ENCODE measurements at regions not wholly inside any gene's neighbourhood (a gene's known extent, or its start where the extent isn't known, plus 50 kb on each side); places are given as distances from the start of the nearest gene placed in this dataset.

DNA sequence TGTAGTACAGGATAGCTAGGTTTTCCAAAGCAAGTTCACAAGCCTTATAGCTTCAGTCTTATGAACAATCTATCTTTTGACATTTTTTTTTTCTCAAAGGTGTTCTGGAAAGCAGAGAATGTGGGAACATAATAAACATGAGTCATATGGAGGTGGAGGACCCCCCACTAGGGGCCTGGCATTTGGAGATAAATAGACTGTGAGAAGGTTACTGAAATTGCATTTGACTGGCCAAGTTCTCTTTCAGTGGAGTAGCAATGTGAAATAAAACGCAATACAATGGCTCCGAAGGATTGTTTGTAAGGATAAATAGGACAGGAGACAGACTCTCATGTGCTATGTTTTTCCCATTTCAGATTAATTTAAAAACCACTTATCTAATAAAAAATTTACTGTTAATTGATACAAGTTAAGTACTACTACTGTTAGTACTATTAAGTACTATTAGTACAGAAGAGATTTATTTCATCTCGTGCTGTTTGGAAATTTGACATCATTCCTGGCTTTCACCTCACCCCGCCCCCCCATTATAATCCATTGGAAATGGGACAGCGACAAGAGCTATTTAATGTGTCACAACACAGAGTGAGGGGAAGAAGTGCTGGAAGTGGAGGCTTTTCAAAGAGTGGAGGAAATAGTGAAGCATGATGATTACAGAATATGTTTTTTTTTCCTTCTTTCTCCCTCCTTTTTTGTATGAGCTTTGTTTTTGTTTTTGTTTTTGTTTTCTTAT is 122.6 kb upstream of the ID4 start (continued):
- no peak for TF ChIP-seq KDM5A (IDR thresholded peaks at IDR 0.05; ENCODE audit: low read length)
- TF ChIP-seq NANOG (IDR thresholded peaks at IDR 0.05; ENCODE audit: insufficient read depth, low read depth, low read length, poor library complexity, severe bottlenecking), result no peak
- TF ChIP-seq RFX5 (IDR thresholded peaks at IDR 0.05; ENCODE audit: borderline replicate concordance, low read depth, low read length), result no peak
- TF ChIP-seq CEBPB (IDR thresholded peaks at IDR 0.05; ENCODE audit: low read depth, low read length), result no peak
- no peak for TF ChIP-seq RAD21 (IDR thresholded peaks at IDR 0.05 in 1 of 2, conservative IDR thresholded peaks at IDR 0.05 in 1 of 2; ENCODE audit: low read depth in 2 of 2, low read length in 2 of 2)
- TF ChIP-seq SIN3A (conservative IDR thresholded peaks at IDR 0.05 in 1 of 2, IDR thresholded peaks at IDR 0.05 in 1 of 2; ENCODE audit: low read depth in 1 of 2, low read length in 2 of 2), result no peak

Data from H1 (cell line).